ENCODE measurements at regions not wholly inside any gene's neighbourhood (a gene's known extent, or its start where the extent isn't known, plus 50 kb on each side); places are given as distances from the start of the nearest gene placed in this dataset.
"Not testable (repeated sequence)": the region's sequence is repeated elsewhere in the genome, so short reads cannot be mapped to it uniquely, and the experiment has no call there.

- not testable (repeated sequence) for TF ChIP-seq LEF1 (IDR thresholded peaks at IDR 0.05; ENCODE audit: borderline replicate concordance); ARNT (IDR thresholded peaks at IDR 0.05); CTBP1 (IDR thresholded peaks at IDR 0.05; ENCODE audit: borderline replicate concordance); BHLHE40 (IDR thresholded peaks at IDR 0.05; ENCODE audit: borderline replicate concordance); ELF4 (IDR thresholded peaks at IDR 0.05); FOXK2 (IDR thresholded peaks at IDR 0.05); SP1 (IDR thresholded peaks at IDR 0.05); TARDBP (IDR thresholded peaks at IDR 0.05); ZNF384 (IDR thresholded peaks at IDR 0.05); FOXA1 (IDR thresholded peaks at IDR 0.05)
Observed at GRCh38 chrX:95549552-95549951, 1135.1 kb upstream of the DIAPH2 start.
